ENCODE measurements at regions not wholly inside any gene's neighbourhood (a gene's known extent, or its start where the extent isn't known, plus 50 kb on each side); places are given as distances from the start of the nearest gene placed in this dataset.

- no peaks in the 10 kb centered on the region for H3K9me3 ChIP-seq (replicated peaks; ENCODE audit: control insufficient read depth, low read depth, low read length)
- peaks cover 9% of the 10 kb centered on the region for H3K27me3 ChIP-seq (ENCODE audit: control insufficient read depth, insufficient read depth, low read length)
- WGBS (ENCODE audit: insufficient coverage), result 80% methylated on average over 4 of the region's 11 CpGs
- DNase-seq, result no peak
- no peaks in the 10 kb centered on the region for H3K36me3 ChIP-seq (ENCODE audit: control insufficient read depth, insufficient read depth, low read length)
- H3K27ac ChIP-seq (ENCODE audit: low read length), result no peak overlapping the region
- no peak overlapping the region for H3K4me3 ChIP-seq (ENCODE audit: low read length)
- peaks cover 15% of the 10 kb centered on the region for H3K4me1 ChIP-seq (ENCODE audit: control insufficient read depth, insufficient read depth, low read length)
Measured at GRCh38 chr10:70966646-70967553, 78.5 kb upstream of the PCBD1 start.

- peak; percentile 41 for DNase-seq
- Histone ChIP-seq H3K36me3 (ENCODE audit: control insufficient read depth, insufficient read depth, low read length) (no peaks in the 10 kb centered on the region), H3K4me3 (ENCODE audit: low read length) (no peak overlapping the region), H3K27me3 (ENCODE audit: control insufficient read depth, insufficient read depth, low read length) (peaks cover 9% of the 10 kb centered on the region), H3K27ac (ENCODE audit: low read length) (peak overlapping the region; percentile 45), H3K9me3 (replicated peaks; ENCODE audit: control insufficient read depth, low read depth, low read length) (peaks cover 5% of the 10 kb centered on the region), H3K4me1 (ENCODE audit: control insufficient read depth, insufficient read depth, low read length) (peaks cover 15% of the 10 kb centered on the region)
- WGBS (ENCODE audit: insufficient coverage), result 41% methylated on average over 10 of the region's 15 CpGs
Measured at GRCh38 chr10:70967591-70968587, 79.5 kb upstream of the PCBD1 start.

- Histone ChIP-seq H3K27me3 (ENCODE audit: control insufficient read depth, insufficient read depth, low read length) (peaks cover 10% of the 10 kb centered on the region), H3K9me3 (replicated peaks; ENCODE audit: control insufficient read depth, low read depth, low read length) (peaks cover 5% of the 10 kb centered on the region), H3K4me3 (ENCODE audit: low read length) (no peak overlapping the region), H3K36me3 (ENCODE audit: control insufficient read depth, insufficient read depth, low read length) (no peaks in the 10 kb centered on the region), H3K27ac (ENCODE audit: low read length) (no peak overlapping the region), H3K4me1 (ENCODE audit: control insufficient read depth, insufficient read depth, low read length) (peaks cover 15% of the 10 kb centered on the region)
- WGBS (ENCODE audit: insufficient coverage), result 68% methylated on average over 3 of the region's 6 CpGs
- DNase-seq, result no peak
Measured at GRCh38 chr10:70969188-70969587, 80.8 kb upstream of the PCBD1 start.

GRCh38 chr10:70970830-70971229 lies 82.5 kb upstream of the PCBD1 start:
- Histone ChIP-seq H3K9me3 (replicated peaks; ENCODE audit: control insufficient read depth, low read depth, low read length) (peaks cover 5% of the 10 kb centered on the region), H3K4me1 (ENCODE audit: control insufficient read depth, insufficient read depth, low read length) (peaks cover 15% of the 10 kb centered on the region), H3K27ac (ENCODE audit: low read length) (no peak overlapping the region), H3K27me3 (ENCODE audit: control insufficient read depth, insufficient read depth, low read length) (peaks cover 3% of the 10 kb centered on the region), H3K4me3 (ENCODE audit: low read length) (no peak overlapping the region), H3K36me3 (ENCODE audit: control insufficient read depth, insufficient read depth, low read length) (no peaks in the 10 kb centered on the region)
- 26% methylated on average over 3 of the region's 5 CpGs for WGBS (ENCODE audit: insufficient coverage)
- DNase-seq, result peak; percentile 58

GRCh38 chr10:70973275-70973674 lies 84.9 kb upstream of the PCBD1 start:
- Histone ChIP-seq H3K4me3 (ENCODE audit: low read length) (no peak overlapping the region), H3K9me3 (replicated peaks; ENCODE audit: control insufficient read depth, low read depth, low read length) (peaks cover 5% of the 10 kb centered on the region), H3K4me1 (ENCODE audit: control insufficient read depth, insufficient read depth, low read length) (peaks cover 5% of the 10 kb centered on the region), H3K36me3 (ENCODE audit: control insufficient read depth, insufficient read depth, low read length) (no peaks in the 10 kb centered on the region), H3K27ac (ENCODE audit: low read length) (no peak overlapping the region), H3K27me3 (ENCODE audit: control insufficient read depth, insufficient read depth, low read length) (peaks cover 6% of the 10 kb centered on the region)
- DNase-seq, result no peak

- Histone ChIP-seq H3K9me3 (replicated peaks; ENCODE audit: control insufficient read depth, low read depth, low read length) (peaks cover 5% of the 10 kb centered on the region), H3K4me1 (ENCODE audit: control insufficient read depth, insufficient read depth, low read length) (no peaks in the 10 kb centered on the region), H3K27ac (ENCODE audit: low read length) (no peak overlapping the region), H3K27me3 (ENCODE audit: control insufficient read depth, insufficient read depth, low read length) (peaks cover 13% of the 10 kb centered on the region), H3K36me3 (ENCODE audit: control insufficient read depth, insufficient read depth, low read length) (no peaks in the 10 kb centered on the region), H3K4me3 (ENCODE audit: low read length) (no peak overlapping the region)
- 31% methylated on average over 5 of the region's 5 CpGs for WGBS (ENCODE audit: insufficient coverage)
- DNase-seq, result no peak
Measured at GRCh38 chr10:70974351-70974901, 86.1 kb upstream of the PCBD1 start.

- Histone ChIP-seq H3K4me1 (ENCODE audit: control insufficient read depth, insufficient read depth, low read length) (no peaks in the 10 kb centered on the region), H3K36me3 (ENCODE audit: control insufficient read depth, insufficient read depth, low read length) (no peaks in the 10 kb centered on the region), H3K4me3 (ENCODE audit: low read length) (no peak overlapping the region), H3K9me3 (replicated peaks; ENCODE audit: control insufficient read depth, low read depth, low read length) (peaks cover 5% of the 10 kb centered on the region), H3K27ac (ENCODE audit: low read length) (no peak overlapping the region), H3K27me3 (ENCODE audit: control insufficient read depth, insufficient read depth, low read length) (peaks cover 17% of the 10 kb centered on the region)
- 64% methylated on average over 7 of the region's 7 CpGs for WGBS (ENCODE audit: insufficient coverage)
- DNase-seq, result no peak
Measured at GRCh38 chr10:70974920-70975319, 86.6 kb upstream of the PCBD1 start.

GRCh38 chr10:70976063-70976695 lies 87.8 kb upstream of the PCBD1 start:
- DNase-seq, result no peak
- WGBS (ENCODE audit: insufficient coverage), result 71% methylated on average over 3 of the region's 6 CpGs
- no peak overlapping the region for H3K4me3 ChIP-seq (ENCODE audit: low read length)
- peaks cover 17% of the 10 kb centered on the region for H3K27me3 ChIP-seq (ENCODE audit: control insufficient read depth, insufficient read depth, low read length)
- no peaks in the 10 kb centered on the region for H3K36me3 ChIP-seq (ENCODE audit: control insufficient read depth, insufficient read depth, low read length)
- H3K9me3 ChIP-seq (replicated peaks; ENCODE audit: control insufficient read depth, low read depth, low read length), result peaks cover 5% of the 10 kb centered on the region
- H3K27ac ChIP-seq (ENCODE audit: low read length), result no peak overlapping the region
- H3K4me1 ChIP-seq (ENCODE audit: control insufficient read depth, insufficient read depth, low read length), result no peaks in the 10 kb centered on the region

GRCh38 chr10:70977625-70978024 lies 89.3 kb upstream of the PCBD1 start:
- WGBS (ENCODE audit: insufficient coverage), result 41% methylated on average over 2 of the region's 11 CpGs
- no peak overlapping the region for H3K4me3 ChIP-seq (ENCODE audit: low read length)

More at GRCh38 chr10:70977625-70978024, 89.3 kb upstream of the PCBD1 start:
- Histone ChIP-seq H3K27ac (ENCODE audit: low read length) (no peak overlapping the region), H3K27me3 (ENCODE audit: control insufficient read depth, insufficient read depth, low read length) (peaks cover 17% of the 10 kb centered on the region), H3K4me1 (ENCODE audit: control insufficient read depth, insufficient read depth, low read length) (no peaks in the 10 kb centered on the region), H3K36me3 (ENCODE audit: control insufficient read depth, insufficient read depth, low read length) (no peaks in the 10 kb centered on the region), H3K9me3 (replicated peaks; ENCODE audit: control insufficient read depth, low read depth, low read length) (peaks cover 7% of the 10 kb centered on the region)
- no peak for DNase-seq
